ENCODE measurements at regions not wholly inside any gene's neighbourhood (a gene's known extent, or its start where the extent isn't known, plus 50 kb on each side); places are given as distances from the start of the nearest gene placed in this dataset.

DNA sequence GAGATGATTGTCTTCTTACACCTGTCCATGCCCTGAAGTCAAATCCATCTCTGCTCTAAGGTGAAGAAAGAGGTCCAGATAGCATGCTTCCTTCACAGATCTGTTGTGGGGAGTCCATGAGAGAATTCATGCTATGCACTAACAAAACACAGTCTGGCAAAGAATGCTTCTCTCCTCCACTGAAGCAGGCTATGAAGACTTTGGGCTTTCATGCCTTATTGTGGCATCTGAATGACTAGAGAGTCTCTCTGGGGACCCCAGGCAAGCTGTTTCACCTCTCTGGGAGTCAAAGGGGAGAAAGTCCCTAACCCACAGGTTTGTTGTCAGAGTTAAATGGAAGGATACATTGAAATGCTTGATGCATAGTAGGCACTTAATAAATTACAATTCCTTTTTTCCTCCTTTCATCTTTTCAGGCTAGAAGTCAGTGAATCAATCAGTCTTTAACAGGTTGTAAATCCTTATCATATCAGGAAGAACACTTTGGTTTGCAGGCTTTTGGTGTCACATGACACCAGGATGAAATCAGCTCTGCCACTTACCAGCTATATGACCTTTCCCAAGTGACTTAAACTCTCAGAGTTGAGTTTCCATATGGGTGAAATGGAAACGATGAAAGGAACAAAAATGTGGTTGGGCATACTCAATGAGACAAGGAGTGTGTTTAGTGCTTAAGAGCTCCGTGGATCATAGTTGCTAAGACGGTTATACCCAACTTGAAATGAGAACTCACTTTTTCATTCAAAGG is 200.1 kb upstream of the DAB1 start:
- no peak overlapping the region for H3K4me3 Mint-ChIP-seq (ENCODE audit: unreplicated experiment)
- H3K4me1 Mint-ChIP-seq (ENCODE audit: low read depth): peaks cover 17% of the 10 kb centered on the region
- no peaks in the 10 kb centered on the region for H3K36me3 Mint-ChIP-seq (ENCODE audit: low read depth)
- no peaks in the 10 kb centered on the region for H3K27me3 Mint-ChIP-seq (ENCODE audit: low read depth)
- DNase-seq (ENCODE audit: low spot score): no peak
- TF ChIP-seq, protein P1, sequence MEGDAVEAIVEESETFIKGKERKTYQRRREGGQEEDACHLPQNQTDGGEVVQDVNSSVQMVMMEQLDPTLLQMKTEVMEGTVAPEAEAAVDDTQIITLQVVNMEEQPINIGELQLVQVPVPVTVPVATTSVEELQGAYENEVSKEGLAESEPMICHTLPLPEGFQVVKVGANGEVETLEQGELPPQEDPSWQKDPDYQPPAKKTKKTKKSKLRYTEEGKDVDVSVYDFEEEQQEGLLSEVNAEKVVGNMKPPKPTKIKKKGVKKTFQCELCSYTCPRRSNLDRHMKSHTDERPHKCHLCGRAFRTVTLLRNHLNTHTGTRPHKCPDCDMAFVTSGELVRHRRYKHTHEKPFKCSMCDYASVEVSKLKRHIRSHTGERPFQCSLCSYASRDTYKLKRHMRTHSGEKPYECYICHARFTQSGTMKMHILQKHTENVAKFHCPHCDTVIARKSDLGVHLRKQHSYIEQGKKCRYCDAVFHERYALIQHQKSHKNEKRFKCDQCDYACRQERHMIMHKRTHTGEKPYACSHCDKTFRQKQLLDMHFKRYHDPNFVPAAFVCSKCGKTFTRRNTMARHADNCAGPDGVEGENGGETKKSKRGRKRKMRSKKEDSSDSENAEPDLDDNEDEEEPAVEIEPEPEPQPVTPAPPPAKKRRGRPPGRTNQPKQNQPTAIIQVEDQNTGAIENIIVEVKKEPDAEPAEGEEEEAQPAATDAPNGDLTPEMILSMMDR (IDR thresholded peaks at IDR 0.05): no peak
- no peaks in the 10 kb centered on the region for H3K9me3 Mint-ChIP-seq (ENCODE audit: low read depth)
- no peak overlapping the region for H3K27ac Mint-ChIP-seq (ENCODE audit: unreplicated experiment)

DNA sequence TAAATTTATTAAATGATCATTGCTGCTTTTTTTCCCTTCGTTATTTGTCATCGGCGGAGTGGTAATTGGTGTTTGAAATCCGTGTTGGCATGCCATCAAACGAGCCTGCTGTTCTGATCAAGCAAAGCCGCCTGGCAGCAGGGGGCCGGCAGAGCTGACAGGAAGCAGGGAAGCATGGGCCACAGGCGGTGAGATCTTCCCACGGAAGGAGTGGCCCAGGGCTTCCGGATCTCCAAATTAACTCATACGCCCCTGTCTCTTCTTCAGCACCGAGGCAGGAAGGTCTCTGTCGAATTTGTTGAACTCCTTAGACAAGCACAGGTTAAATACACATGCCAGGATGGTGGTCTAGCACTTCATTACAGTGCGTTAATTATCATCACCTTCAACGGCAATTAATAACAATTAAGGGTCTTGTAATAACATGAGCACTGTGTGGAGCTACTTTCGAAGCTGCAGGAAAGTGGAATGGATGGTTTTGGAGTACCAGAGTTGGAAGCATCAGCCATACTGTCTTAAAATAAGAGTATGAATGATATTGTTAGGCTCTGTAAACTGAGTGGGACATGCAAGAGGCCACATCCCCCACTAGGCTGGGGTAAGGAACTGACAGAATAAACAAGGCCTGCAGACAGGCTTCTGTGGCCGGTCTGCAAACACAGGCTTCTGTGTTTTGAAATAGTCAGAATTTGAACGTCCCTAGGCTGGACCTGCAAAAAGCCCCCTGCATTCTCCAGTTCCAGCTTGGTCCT is 199.4 kb upstream of the DAB1 start:
- H3K27ac Mint-ChIP-seq (ENCODE audit: unreplicated experiment): peak overlapping the region; percentile 4
- H3K4me3 Mint-ChIP-seq (ENCODE audit: unreplicated experiment): no peak overlapping the region

DNA sequence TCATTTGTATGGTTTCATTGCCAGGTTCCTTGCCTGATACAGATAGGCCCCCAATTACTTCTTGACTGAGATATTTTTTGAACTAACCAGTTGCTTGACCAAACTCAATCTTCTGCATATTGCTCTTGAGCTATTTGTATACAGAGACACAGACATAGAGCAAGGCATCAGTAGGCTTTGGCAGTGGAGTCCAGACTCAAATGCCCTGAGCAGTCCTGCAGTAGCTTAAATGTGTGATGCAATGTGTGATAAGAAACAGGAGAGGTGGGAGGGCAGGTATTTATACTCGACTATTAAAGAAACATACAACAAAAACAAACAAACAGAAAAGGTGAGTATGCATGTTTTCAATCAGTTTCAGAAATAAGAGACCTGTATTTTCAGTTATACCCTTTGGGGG is 197.9 kb upstream of the DAB1 start:
- Mint-ChIP-seq H3K9me3 (ENCODE audit: low read depth) (no peaks in the 10 kb centered on the region), H3K27ac (ENCODE audit: unreplicated experiment) (no peak overlapping the region), H3K4me1 (ENCODE audit: low read depth) (peaks cover 17% of the 10 kb centered on the region), H3K4me3 (ENCODE audit: unreplicated experiment) (no peak overlapping the region), H3K36me3 (ENCODE audit: low read depth) (no peaks in the 10 kb centered on the region), H3K27me3 (ENCODE audit: low read depth) (no peaks in the 10 kb centered on the region)
- no peak for DNase-seq (ENCODE audit: low spot score)
- TF ChIP-seq, protein P1 (IDR thresholded peaks at IDR 0.05): no peak

More for the DNA sequence above, 199.4 kb upstream of the DAB1 start:
- H3K9me3 Mint-ChIP-seq (ENCODE audit: low read depth): no peaks in the 10 kb centered on the region
- no peaks in the 10 kb centered on the region for H3K36me3 Mint-ChIP-seq (ENCODE audit: low read depth)
- no peaks in the 10 kb centered on the region for H3K27me3 Mint-ChIP-seq (ENCODE audit: low read depth)
- TF ChIP-seq, protein P1 (IDR thresholded peaks at IDR 0.05): no peak
- peaks cover 17% of the 10 kb centered on the region for H3K4me1 Mint-ChIP-seq (ENCODE audit: low read depth)
- DNase-seq (ENCODE audit: low spot score): no peak

DNA sequence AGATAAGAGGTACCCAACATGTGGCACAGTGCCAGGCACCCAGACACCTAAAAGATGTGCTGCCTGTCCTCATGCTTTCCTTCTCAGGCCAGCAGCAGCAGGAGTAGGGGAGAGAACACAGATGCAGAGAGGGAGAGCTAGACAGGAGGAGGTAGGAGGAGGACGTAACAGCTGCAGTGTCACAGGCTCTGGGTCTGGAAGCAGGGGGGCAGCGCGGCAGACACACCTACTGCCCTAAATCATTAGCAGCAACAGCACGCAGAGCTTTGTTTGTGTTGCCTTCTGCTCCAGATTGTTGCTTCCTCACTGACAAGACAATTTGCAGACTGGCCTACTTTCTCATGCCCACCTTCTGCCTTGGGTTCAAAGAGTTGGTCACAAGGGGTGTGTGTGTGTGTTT is 196.7 kb upstream of the DAB1 start:
- Mint-ChIP-seq H3K36me3 (ENCODE audit: low read depth) (no peaks in the 10 kb centered on the region), H3K27me3 (ENCODE audit: low read depth) (no peaks in the 10 kb centered on the region), H3K4me3 (ENCODE audit: unreplicated experiment) (no peak overlapping the region), H3K4me1 (ENCODE audit: low read depth) (peaks cover 17% of the 10 kb centered on the region), H3K27ac (ENCODE audit: unreplicated experiment) (no peak overlapping the region), H3K9me3 (ENCODE audit: low read depth) (no peaks in the 10 kb centered on the region)
- no peak for DNase-seq (ENCODE audit: low spot score)
- TF ChIP-seq, protein P1 (IDR thresholded peaks at IDR 0.05): no peak

DNA sequence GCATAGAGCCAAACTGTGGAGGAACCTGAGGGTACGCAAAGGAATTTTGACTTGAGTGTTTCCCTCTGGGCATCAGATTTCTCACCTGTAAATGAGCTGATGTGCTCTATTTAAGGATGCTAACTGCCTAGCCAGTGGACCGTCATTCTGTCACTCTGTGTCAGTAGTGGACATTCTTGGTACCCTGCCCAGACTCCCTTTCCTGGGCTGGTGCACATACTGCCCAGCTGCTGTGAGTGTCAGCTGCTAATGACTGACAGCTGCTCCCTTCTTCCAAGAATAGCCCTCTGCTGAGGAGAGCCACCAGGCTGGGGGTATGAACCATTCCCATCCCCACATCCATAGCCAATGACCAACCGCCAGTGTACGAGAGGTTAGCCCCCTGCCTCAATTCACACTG is 193.1 kb upstream of the DAB1 start:
- Mint-ChIP-seq H3K27ac (ENCODE audit: unreplicated experiment) (no peak overlapping the region), H3K4me1 (ENCODE audit: low read depth) (no peaks in the 10 kb centered on the region), H3K4me3 (ENCODE audit: unreplicated experiment) (no peak overlapping the region), H3K27me3 (ENCODE audit: low read depth) (no peaks in the 10 kb centered on the region), H3K9me3 (ENCODE audit: low read depth) (no peaks in the 10 kb centered on the region), H3K36me3 (ENCODE audit: low read depth) (no peaks in the 10 kb centered on the region)
- DNase-seq (ENCODE audit: low spot score): no peak
- TF ChIP-seq, protein P1 (IDR thresholded peaks at IDR 0.05): no peak

All from chondrocyte (in vitro differentiated cells).